CD4-positive, alpha-beta memory T cell (primary cell): ENCODE measurements at regions not wholly inside any gene's neighbourhood (a gene's known extent, or its start where the extent isn't known, plus 50 kb on each side); places are given as distances from the start of the nearest gene placed in this dataset.

Experiments
- CTCF ChIA-PET: fragments of 350-600 bp; sonication (Branson Sonifier 250); formaldehyde crosslinking; loops from one replicate; lab custom pipeline; 2021; ENCODE audit warnings: inconsistent platforms; ENCODE audit not compliant: partially characterized antibody; lab: Charles Lee
- POLR2A ChIA-PET: fragments of 350-600 bp; sonication (Branson Sonifier 250); formaldehyde crosslinking; loops from one replicate; lab custom pipeline; 2021; ENCODE audit not compliant: partially characterized antibody; lab: Charles Lee
- DNase-seq, 5 donors: peaks; one replicate each; pipeline versions ENCODE4 v3.0.0 to v3.0.0-alpha.2; 2020 to 2022; ENCODE audit warnings: mixed read lengths in 1 of 5
- H3K27ac ChIP-seq: one replicate; pipeline ENCODE4 v1.7.0; 2013; ENCODE audit warnings: low read depth, low read length
- H3K27me3 ChIP-seq: 2 replicates; pipeline ENCODE4 v1.7.0; 2013; ENCODE audit warnings: mild to moderate bottlenecking, low read length, moderate library complexity; ENCODE audit not compliant: insufficient read depth
- H3K36me3 ChIP-seq: 2 replicates; pipeline ENCODE4 v1.7.0; 2013; ENCODE audit warnings: mild to moderate bottlenecking, low read length, moderate library complexity; ENCODE audit not compliant: insufficient read depth
- H3K4me1 ChIP-seq: 2 replicates; pipeline ENCODE4 v1.7.0; 2013; ENCODE audit warnings: mild to moderate bottlenecking, low read length, moderate library complexity; ENCODE audit not compliant: insufficient read depth
- H3K4me3 ChIP-seq, 2 donors: one replicate each; pipeline ENCODE4 v1.7.0; 2013; ENCODE audit warnings: low read length in 2 of 2, mild to moderate bottlenecking in 1 of 2
- H3K9me3 ChIP-seq, 2 donors: one replicate each; pipeline ENCODE4 v1.7.0; 2013; ENCODE audit warnings: low read length in 2 of 2, control low read depth in 1 of 2; ENCODE audit not compliant: control insufficient read depth in 1 of 2
- H3K27ac Mint-ChIP-seq, 7 donors: one replicate each; pipeline ENCODE4 v1.8.0; 2020 to 2021; ENCODE audit warnings: mixed read lengths in 7 of 7, mild to moderate bottlenecking in 6 of 7, inconsistent platforms in 3 of 7, moderate library complexity in 3 of 7
- H3K27me3 Mint-ChIP-seq, 2 donors: one replicate each; pipeline ENCODE4 v1.8.0; 2020 to 2021; ENCODE audit warnings: mixed read lengths in 2 of 2
- H3K36me3 Mint-ChIP-seq, 2 donors: one replicate each; pipeline ENCODE4 v1.8.0; 2020 to 2021; ENCODE audit warnings: mixed read lengths in 2 of 2, inconsistent platforms in 1 of 2, mild to moderate bottlenecking in 1 of 2
- H3K4me1 Mint-ChIP-seq, 4 donors: one replicate each; pipeline ENCODE4 v1.8.0; 2020 to 2021; ENCODE audit warnings: mixed read lengths in 4 of 4, mild to moderate bottlenecking in 1 of 4
- H3K4me3 Mint-ChIP-seq, 8 donors: one replicate each; pipeline ENCODE4 v1.8.0; 2020 to 2021; ENCODE audit warnings: mixed read lengths in 8 of 8, mild to moderate bottlenecking in 7 of 8, moderate library complexity in 6 of 8, inconsistent platforms in 3 of 8
- H3K9me3 Mint-ChIP-seq, 8 donors: one replicate each; pipeline ENCODE4 v1.8.0; 2020 to 2021; ENCODE audit warnings: mixed read lengths in 8 of 8, mild to moderate bottlenecking in 5 of 8, inconsistent platforms in 3 of 8, moderate library complexity in 1 of 8
- intact Hi-C: fragments of 100-400 bp; cut with micrococcal nuclease; formaldehyde crosslinking; loops from one replicate; pipeline ENCODE4 v1.15.1; 2023

- intact Hi-C loops = no loop called here
- H3K36me3 Mint-ChIP-seq = no peaks in the 10 kb centered on the region
- H3K27me3 Mint-ChIP-seq = peaks cover 1 to 10% of the 10 kb centered on the region in 2 donors
- no peaks in the 10 kb centered on the region for H3K27me3 ChIP-seq
- no peaks in the 10 kb centered on the region for H3K4me1 Mint-ChIP-seq
- no peaks in the 10 kb centered on the region for H3K9me3 ChIP-seq
- no peaks in the 10 kb centered on the region for H3K36me3 ChIP-seq
- H3K9me3 Mint-ChIP-seq = peaks cover 0 to 4% (median 3%) of the 10 kb centered on the region in 8 donors
- CTCF ChIA-PET = interaction anchor here (1.0 kb wide), 1 partner anchor 9 kb away, joined by 3 read pairs; no protein-coding TSS in a partner anchor
- POLR2A ChIA-PET = no interaction called here
- no peak overlapping the region for H3K27ac ChIP-seq
- H3K4me3 Mint-ChIP-seq = no peak overlapping the region
- no peak overlapping the region for H3K27ac Mint-ChIP-seq
- H3K4me3 ChIP-seq = no peak overlapping the region
- H3K4me1 ChIP-seq = no peaks in the 10 kb centered on the region
- no peak for DNase-seq
Observed at GRCh38 chr5:159697530-159697929, 218.8 kb upstream of the ADRA1B start.

- intact Hi-C loops = no loop called here
- ChIA-PET CTCF (no interaction called here), POLR2A (no interaction called here)
- Histone ChIP-seq H3K4me1 (no peaks in the 10 kb centered on the region), H3K36me3 (no peaks in the 10 kb centered on the region), H3K27ac (no peak overlapping the region), H3K4me3 (no peak overlapping the region), H3K9me3 (no peaks in the 10 kb centered on the region), H3K27me3 (no peaks in the 10 kb centered on the region)
- H3K9me3 Mint-ChIP-seq = peaks cover 0 to 4% (median 1%) of the 10 kb centered on the region in 8 donors
- H3K4me3 Mint-ChIP-seq = no peak overlapping the region
- DNase-seq = no peak
- peaks cover 2 to 10% of the 10 kb centered on the region in 2 donors for H3K27me3 Mint-ChIP-seq
- no peak overlapping the region for H3K27ac Mint-ChIP-seq
- no peaks in the 10 kb centered on the region for H3K36me3 Mint-ChIP-seq
- no peaks in the 10 kb centered on the region for H3K4me1 Mint-ChIP-seq
Observed at GRCh38 chr5:159698322-159698721, 218.0 kb upstream of the ADRA1B start.

GRCh38 chr5:159700016-159700415 is 216.3 kb upstream of the ADRA1B start:
- Histone ChIP-seq H3K9me3 (no peaks in the 10 kb centered on the region), H3K4me3 (no peak overlapping the region), H3K36me3 (no peaks in the 10 kb centered on the region), H3K27ac (no peak overlapping the region), H3K4me1 (no peaks in the 10 kb centered on the region), H3K27me3 (no peaks in the 10 kb centered on the region)
- ChIA-PET CTCF (no interaction called here), POLR2A (no interaction called here)
- no peak for DNase-seq
- Mint-ChIP-seq H3K4me3 (no peak overlapping the region), H3K27me3 (peaks cover 3 to 14% of the 10 kb centered on the region in 2 donors), H3K4me1 (no peaks in the 10 kb centered on the region), H3K9me3 (no peaks in the 10 kb centered on the region), H3K27ac (no peak overlapping the region), H3K36me3 (no peaks in the 10 kb centered on the region)
- intact Hi-C loops = no loop called here

- no peaks in the 10 kb centered on the region for H3K36me3 Mint-ChIP-seq
- Histone ChIP-seq H3K4me1 (no peaks in the 10 kb centered on the region), H3K4me3 (no peak overlapping the region), H3K27ac (no peak overlapping the region), H3K36me3 (no peaks in the 10 kb centered on the region), H3K27me3 (no peaks in the 10 kb centered on the region), H3K9me3 (no peaks in the 10 kb centered on the region)
- H3K9me3 Mint-ChIP-seq = peaks cover 0 to 4% (median 3%) of the 10 kb centered on the region in 8 donors
- POLR2A ChIA-PET = no interaction called here
- intact Hi-C loops = no loop called here
- H3K27ac Mint-ChIP-seq = no peak overlapping the region
- peaks cover 3 to 14% of the 10 kb centered on the region in 2 donors for H3K27me3 Mint-ChIP-seq
- no peak overlapping the region for H3K4me3 Mint-ChIP-seq
- CTCF ChIA-PET = no interaction called here
- no peak for DNase-seq
- no peaks in the 10 kb centered on the region for H3K4me1 Mint-ChIP-seq
Observed at GRCh38 chr5:159702301-159702700, 214.0 kb upstream of the ADRA1B start.

- Mint-ChIP-seq H3K27ac (no peak overlapping the region), H3K27me3 (peaks cover 3 to 16% of the 10 kb centered on the region in 2 donors), H3K4me3 (no peak overlapping the region), H3K9me3 (peaks cover 0 to 9% (median 5%) of the 10 kb centered on the region in 8 donors), H3K36me3 (no peaks in the 10 kb centered on the region), H3K4me1 (no peaks in the 10 kb centered on the region)
- H3K9me3 ChIP-seq = no peaks in the 10 kb centered on the region
- no peak overlapping the region for H3K4me3 ChIP-seq
- POLR2A ChIA-PET = no interaction called here
- CTCF ChIA-PET = no interaction called here
- intact Hi-C loops = no loop called here
- no peaks in the 10 kb centered on the region for H3K36me3 ChIP-seq
- no peaks in the 10 kb centered on the region for H3K27me3 ChIP-seq
- no peak for DNase-seq
- H3K27ac ChIP-seq = no peak overlapping the region
- no peaks in the 10 kb centered on the region for H3K4me1 ChIP-seq
Observed at GRCh38 chr5:159702826-159703225, 213.5 kb upstream of the ADRA1B start.

- H3K27ac ChIP-seq = no peak overlapping the region
- H3K4me3 ChIP-seq = no peak overlapping the region
- peaks cover 4 to 18% of the 10 kb centered on the region in 2 donors for H3K27me3 Mint-ChIP-seq
- CTCF ChIA-PET = interaction anchor here (1.0 kb wide), 1 partner anchor 977 kb away, joined by 3 read pairs; no protein-coding TSS in a partner anchor
- no peak overlapping the region for H3K27ac Mint-ChIP-seq
- peaks cover 0 to 12% (median 7%) of the 10 kb centered on the region in 8 donors for H3K9me3 Mint-ChIP-seq
- H3K9me3 ChIP-seq = no peaks in the 10 kb centered on the region
- H3K27me3 ChIP-seq = no peaks in the 10 kb centered on the region
- no peak overlapping the region for H3K4me3 Mint-ChIP-seq
- no peaks in the 10 kb centered on the region for H3K4me1 Mint-ChIP-seq
- H3K36me3 ChIP-seq = no peaks in the 10 kb centered on the region
- POLR2A ChIA-PET = no interaction called here
- no peaks in the 10 kb centered on the region for H3K36me3 Mint-ChIP-seq
- DNase-seq = no peak
- no peaks in the 10 kb centered on the region for H3K4me1 ChIP-seq
- intact Hi-C loops = no loop called here
Observed at GRCh38 chr5:159704160-159704559, 212.1 kb upstream of the ADRA1B start.

- intact Hi-C loops = no loop called here
Observed at GRCh38 chr5:159705948-159706347, 210.3 kb upstream of the ADRA1B start.

More at GRCh38 chr5:159705948-159706347, 210.3 kb upstream of the ADRA1B start:
- POLR2A ChIA-PET = no interaction called here
- Histone ChIP-seq H3K27ac (no peak overlapping the region), H3K36me3 (no peaks in the 10 kb centered on the region), H3K27me3 (no peaks in the 10 kb centered on the region), H3K4me1 (no peaks in the 10 kb centered on the region), H3K4me3 (no peak overlapping the region), H3K9me3 (no peaks in the 10 kb centered on the region)
- H3K9me3 Mint-ChIP-seq = peaks cover 0 to 12% (median 7%) of the 10 kb centered on the region in 8 donors
- CTCF ChIA-PET = interaction anchor here (1.1 kb wide), 1 partner anchor 9 kb away, joined by 3 read pairs; no protein-coding TSS in a partner anchor
- no peaks in the 10 kb centered on the region for H3K36me3 Mint-ChIP-seq
- no peaks in the 10 kb centered on the region for H3K4me1 Mint-ChIP-seq
- no peak overlapping the region for H3K27ac Mint-ChIP-seq
- peaks cover 8 to 20% of the 10 kb centered on the region in 2 donors for H3K27me3 Mint-ChIP-seq
- H3K4me3 Mint-ChIP-seq = no peak overlapping the region
- no peak for DNase-seq
